ENCODE measurements at regions not wholly inside any gene's neighbourhood (a gene's known extent, or its start where the extent isn't known, plus 50 kb on each side); places are given as distances from the start of the nearest gene placed in this dataset.
A peak's percentile ranks its signal among the peaks of the same experiment; 100 is the strongest.

DNA sequence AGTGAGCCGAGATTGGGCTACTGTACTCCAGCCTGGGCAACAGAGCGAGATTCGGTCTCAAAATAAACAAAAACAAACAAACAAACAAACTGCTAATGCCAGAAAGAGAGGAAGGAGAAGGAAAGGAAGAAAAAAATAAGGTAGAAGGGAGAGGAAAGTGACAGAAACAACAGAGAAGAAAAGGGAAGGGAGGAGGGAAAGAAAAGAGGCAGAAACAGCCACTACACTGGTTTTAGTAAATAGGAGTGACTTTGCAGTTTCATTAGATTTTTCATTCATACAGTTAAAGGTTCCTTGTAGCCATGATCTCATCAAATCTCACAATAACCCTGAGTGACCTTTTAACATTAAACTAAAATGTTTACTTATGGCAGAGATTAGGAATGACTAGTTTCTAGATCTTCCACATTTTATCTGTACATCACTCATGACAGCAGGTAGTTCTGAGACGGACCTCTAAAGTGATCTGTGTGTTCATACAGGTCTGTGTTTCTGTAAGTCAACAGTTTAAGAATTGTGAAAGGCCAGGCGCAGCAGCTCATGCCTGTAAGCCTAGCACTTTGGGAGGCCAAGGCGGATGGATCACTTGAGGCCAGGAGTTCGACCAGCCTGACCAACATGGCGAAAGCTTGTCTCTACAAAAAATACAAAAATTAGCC, 191.3 kb upstream of the KLF14 start:
- peak overlapping the region; percentile 89 to 91 for H3K27ac ChIP-seq (ENCODE audit: low read depth in 1 of 2, low read length in 2 of 2)

DNA sequence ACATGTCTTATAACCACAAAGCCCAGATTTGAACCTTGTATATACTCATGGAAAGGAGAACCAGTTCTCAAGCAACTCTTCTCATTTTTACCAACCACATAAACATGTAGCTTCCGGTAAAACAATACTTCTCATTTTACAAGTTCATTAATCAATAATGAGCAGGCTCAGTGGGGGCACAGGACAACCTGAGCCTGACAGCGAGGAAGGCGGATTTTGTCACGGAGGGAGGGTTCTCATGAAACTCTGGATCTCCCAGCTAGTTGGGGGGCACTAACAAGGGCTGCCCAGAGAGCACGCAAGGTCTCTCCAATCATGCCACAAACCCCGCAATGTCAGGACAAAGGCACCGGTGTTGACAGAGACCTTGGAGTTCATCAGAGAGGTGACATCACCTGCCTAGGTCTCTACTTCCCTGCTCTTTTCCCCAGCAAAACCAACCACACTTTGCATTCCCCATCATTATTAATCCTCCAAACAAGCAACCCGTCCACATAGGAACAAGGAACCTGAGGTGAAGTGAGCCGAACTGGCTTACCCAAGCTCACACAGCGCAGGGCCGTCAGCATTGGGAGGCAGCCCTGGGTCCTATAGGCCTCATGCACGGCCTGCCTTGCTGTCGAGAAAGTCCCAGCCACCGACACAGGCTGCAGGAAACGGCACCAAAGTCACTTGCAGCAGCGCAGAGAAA, 192.1 kb upstream of the KLF14 start:
- Histone ChIP-seq H3K79me2 (ENCODE audit: insufficient read depth, low read length) (peaks cover 10% of the 10 kb centered on the region), H3K36me3 (replicated peaks in 1 of 2; ENCODE audit: control insufficient read depth in 1 of 2, insufficient read depth in 2 of 2, low read length in 2 of 2) (peaks cover 4% of the 10 kb centered on the region in 2 donors), H2AFZ (ENCODE audit: insufficient read depth, low read depth, low read length, poor library complexity, severe bottlenecking) (no peak overlapping the region), H3K4me1 (ENCODE audit: control insufficient read depth in 1 of 2, insufficient read depth in 2 of 2, low read length in 2 of 2) (peaks cover 44 to 58% of the 10 kb centered on the region in 2 donors), H3K27me3 (ENCODE audit: control insufficient read depth in 2 of 2, insufficient read depth in 2 of 2, low read length in 2 of 2) (no peaks in the 10 kb centered on the region), H3K9ac (ENCODE audit: insufficient read depth, low read length, poor library complexity, severe bottlenecking) (peak overlapping the region; percentile 51), H4K20me1 (ENCODE audit: insufficient read depth, low read length) (peaks cover 7% of the 10 kb centered on the region), H3K27ac (ENCODE audit: low read depth in 1 of 2, low read length in 2 of 2) (peak overlapping the region; percentile 89 to 91), H3K9me3 (replicated peaks in 1 of 2; ENCODE audit: control insufficient read depth in 1 of 2, insufficient read depth in 1 of 2, low read length in 2 of 2) (no peaks in the 10 kb centered on the region), H3K4me2 (replicated peaks; ENCODE audit: extremely low read depth, low read length, poor library complexity, severe bottlenecking) (peak overlapping the region; percentile 57), H3K4me3 (replicated peaks in 1 of 3; ENCODE audit: low read depth in 2 of 3, low read length in 3 of 3) (peak overlapping the region in 1 of 3 experiments; percentile 44)
- H3K4me1 Mint-ChIP-seq: peaks cover 63% of the 10 kb centered on the region
- WGBS (ENCODE audit: insufficient coverage): 41% methylated on average over 11 of the region's 16 CpGs
- peaks cover 0 to 4% (median 0%) of the 10 kb centered on the region in 3 donors for H3K27me3 Mint-ChIP-seq (ENCODE audit: low read depth in 3 of 3)
- peaks cover 0 to 4% (median 0%) of the 10 kb centered on the region in 7 donors for H3K9me3 Mint-ChIP-seq
- intact Hi-C loops (cut with micrococcal nuclease): no loop called here
- DNase-seq: peak in 2 of 3 donors; percentile 56 to 61
- TF ChIP-seq, protein P1, sequence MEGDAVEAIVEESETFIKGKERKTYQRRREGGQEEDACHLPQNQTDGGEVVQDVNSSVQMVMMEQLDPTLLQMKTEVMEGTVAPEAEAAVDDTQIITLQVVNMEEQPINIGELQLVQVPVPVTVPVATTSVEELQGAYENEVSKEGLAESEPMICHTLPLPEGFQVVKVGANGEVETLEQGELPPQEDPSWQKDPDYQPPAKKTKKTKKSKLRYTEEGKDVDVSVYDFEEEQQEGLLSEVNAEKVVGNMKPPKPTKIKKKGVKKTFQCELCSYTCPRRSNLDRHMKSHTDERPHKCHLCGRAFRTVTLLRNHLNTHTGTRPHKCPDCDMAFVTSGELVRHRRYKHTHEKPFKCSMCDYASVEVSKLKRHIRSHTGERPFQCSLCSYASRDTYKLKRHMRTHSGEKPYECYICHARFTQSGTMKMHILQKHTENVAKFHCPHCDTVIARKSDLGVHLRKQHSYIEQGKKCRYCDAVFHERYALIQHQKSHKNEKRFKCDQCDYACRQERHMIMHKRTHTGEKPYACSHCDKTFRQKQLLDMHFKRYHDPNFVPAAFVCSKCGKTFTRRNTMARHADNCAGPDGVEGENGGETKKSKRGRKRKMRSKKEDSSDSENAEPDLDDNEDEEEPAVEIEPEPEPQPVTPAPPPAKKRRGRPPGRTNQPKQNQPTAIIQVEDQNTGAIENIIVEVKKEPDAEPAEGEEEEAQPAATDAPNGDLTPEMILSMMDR (IDR thresholded peaks at IDR 0.05): no peak
- H3K27ac Mint-ChIP-seq: peak overlapping the region; percentile 95 to 99 (median 97)
- peaks cover 17 to 28% of the 10 kb centered on the region in 2 donors for H3K36me3 Mint-ChIP-seq
- H3K4me3 Mint-ChIP-seq: peak overlapping the region; percentile 42 to 80

More for the DNA sequence above, 191.3 kb upstream of the KLF14 start:
- TF ChIP-seq, protein P1 (IDR thresholded peaks at IDR 0.05): no peak
- Mint-ChIP-seq H3K27me3 (ENCODE audit: low read depth in 3 of 3) (peaks cover 0 to 4% (median 0%) of the 10 kb centered on the region in 3 donors), H3K27ac (peak overlapping the region; percentile 95 to 99 (median 97)), H3K9me3 (peaks cover 0 to 4% (median 0%) of the 10 kb centered on the region in 7 donors), H3K4me3 (peak overlapping the region in 1 of 2 donors; percentile 80), H3K36me3 (peaks cover 22 to 32% of the 10 kb centered on the region in 2 donors), H3K4me1 (peaks cover 54% of the 10 kb centered on the region)
- Histone ChIP-seq H2AFZ (ENCODE audit: insufficient read depth, low read depth, low read length, poor library complexity, severe bottlenecking) (no peak overlapping the region), H3K4me1 (ENCODE audit: control insufficient read depth in 1 of 2, insufficient read depth in 2 of 2, low read length in 2 of 2) (peaks cover 36 to 49% of the 10 kb centered on the region in 2 donors), H3K36me3 (replicated peaks in 1 of 2; ENCODE audit: control insufficient read depth in 1 of 2, insufficient read depth in 2 of 2, low read length in 2 of 2) (peaks cover 4 to 9% of the 10 kb centered on the region in 2 donors), H3K4me3 (replicated peaks in 1 of 3; ENCODE audit: low read depth in 2 of 3, low read length in 3 of 3) (peak overlapping the region in 1 of 3 experiments; percentile 44), H4K20me1 (ENCODE audit: insufficient read depth, low read length) (peaks cover 7% of the 10 kb centered on the region), H3K27me3 (ENCODE audit: control insufficient read depth in 2 of 2, insufficient read depth in 2 of 2, low read length in 2 of 2) (no peaks in the 10 kb centered on the region), H3K9ac (ENCODE audit: insufficient read depth, low read length, poor library complexity, severe bottlenecking) (peak overlapping the region; percentile 51), H3K4me2 (replicated peaks; ENCODE audit: extremely low read depth, low read length, poor library complexity, severe bottlenecking) (peak overlapping the region; percentile 57), H3K9me3 (replicated peaks in 1 of 2; ENCODE audit: control insufficient read depth in 1 of 2, insufficient read depth in 1 of 2, low read length in 2 of 2) (no peaks in the 10 kb centered on the region), H3K79me2 (ENCODE audit: insufficient read depth, low read length) (peaks cover 10% of the 10 kb centered on the region)
- peak in 2 of 3 donors; percentile 56 to 64 for DNase-seq
- WGBS (ENCODE audit: insufficient coverage): no CpG with 5 or more reads among the region's 8 CpGs
- intact Hi-C loops (cut with micrococcal nuclease): no loop called here

Measured in CD14-positive monocyte (primary cell).